Activated T-helper 1 cell treated with anti-CD3 and anti-CD28 coated beads, Interleukin-2, amount 50 U/mL, for 16 hours (primary cell): ENCODE measurements at regions not wholly inside any gene's neighbourhood (a gene's known extent, or its start where the extent isn't known, plus 50 kb on each side); places are given as distances from the start of the nearest gene placed in this dataset.

Source experiments
- DNase-seq, 2 donors: peaks; one replicate each; pipeline ENCODE4 v3.0.0-alpha.2; 2020; ENCODE audit warnings: low read depth in 1 of 2, low spot score in 1 of 2

- no peak for DNase-seq
Measured at GRCh38 chr1:239725933-239726332, 339.6 kb downstream of the CHRM3 start.

- no peak for DNase-seq
Measured at GRCh38 chr1:239730378-239730777, 344.0 kb downstream of the CHRM3 start.

GRCh38 chr1:239731082-239731748 is 344.8 kb downstream of the CHRM3 start:
- no peak for DNase-seq

GRCh38 chr1:239732770-239733169 is 346.4 kb downstream of the CHRM3 start:
- DNase-seq = no peak

- DNase-seq = no peak
Measured at GRCh38 chr1:239733995-239734394, 347.6 kb downstream of the CHRM3 start.

- DNase-seq = no peak
Measured at GRCh38 chr1:239735111-239735510, 348.7 kb downstream of the CHRM3 start.

- no peak for DNase-seq
Measured at GRCh38 chr1:239736479-239736878, 350.1 kb downstream of the CHRM3 start.

- DNase-seq = no peak
Measured at GRCh38 chr1:239739375-239739774, 352.3 kb upstream of the FMN2 start.

GRCh38 chr1:239739919-239740318 is 351.8 kb upstream of the FMN2 start:
- no peak for DNase-seq

- no peak for DNase-seq
Measured at GRCh38 chr1:239742416-239743109, 349.1 kb upstream of the FMN2 start.

GRCh38 chr1:239744851-239745250 is 346.8 kb upstream of the FMN2 start:
- no peak for DNase-seq

GRCh38 chr1:239755107-239755912 is 336.4 kb upstream of the FMN2 start:
- DNase-seq = no peak

GRCh38 chr1:239757716-239758115 is 334.0 kb upstream of the FMN2 start:
- no peak for DNase-seq

GRCh38 chr1:239758756-239759155 is 332.9 kb upstream of the FMN2 start:
- DNase-seq = no peak

GRCh38 chr1:239761509-239761908 is 330.2 kb upstream of the FMN2 start:
- DNase-seq = no peak

- DNase-seq = no peak
Measured at GRCh38 chr1:239763850-239764249, 327.8 kb upstream of the FMN2 start.

GRCh38 chr1:239764546-239764945 is 327.1 kb upstream of the FMN2 start:
- no peak for DNase-seq

- DNase-seq = no peak
Measured at GRCh38 chr1:239765163-239765562, 326.5 kb upstream of the FMN2 start.

- no peak for DNase-seq
Measured at GRCh38 chr1:239771550-239771949, 320.1 kb upstream of the FMN2 start.

GRCh38 chr1:239772446-239772845 is 319.2 kb upstream of the FMN2 start:
- no peak for DNase-seq

- DNase-seq = no peak
Measured at GRCh38 chr1:239775466-239775865, 316.2 kb upstream of the FMN2 start.

- no peak for DNase-seq
Measured at GRCh38 chr1:239778208-239778813, 313.4 kb upstream of the FMN2 start.
